ENCODE measurements at regions not wholly inside any gene's neighbourhood (a gene's known extent, or its start where the extent isn't known, plus 50 kb on each side); places are given as distances from the start of the nearest gene placed in this dataset.

GRCh38 chr5:53180538-53180937, 71.0 kb upstream of the MOCS2 start:
- Histone ChIP-seq H3K4me1 (ENCODE audit: insufficient read depth, low read length, poor library complexity, severe bottlenecking) (no peaks in the 10 kb centered on the region), H3K9me3 (ENCODE audit: low read depth, low read length, poor library complexity, severe bottlenecking) (no peaks in the 10 kb centered on the region), H3K4me3 (ENCODE audit: low read depth, low read length, poor library complexity, severe bottlenecking) (no peak overlapping the region), H3K27ac (ENCODE audit: low read depth, low read length, poor library complexity, severe bottlenecking) (no peak overlapping the region), H3K27me3 (replicated peaks; ENCODE audit: insufficient read depth, low read depth, low read length, poor library complexity) (no peaks in the 10 kb centered on the region), H3K36me3 (ENCODE audit: insufficient read depth, low read length, poor library complexity, severe bottlenecking) (no peaks in the 10 kb centered on the region)
- ChIA-PET POLR2A (ENCODE audit: low non-redundant PET) (no interaction called here), CTCF (no interaction called here)
- no TSS peak for BruUV-seq (replicated peaks)
- TF ChIP-seq CTCF (conservative IDR thresholded peaks at IDR 0.05; ENCODE audit: low read depth, low read length), result no peak
- no peak for TF ChIP-seq EZH2 (IDR thresholded peaks at IDR 0.05; ENCODE audit: borderline replicate concordance, low read depth, low read length, poor library complexity, severe bottlenecking)
- intact Hi-C loops (cut with micrococcal nuclease; ENCODE audit: unreplicated experiment), result no loop called here
- no peak for DNase-seq (ENCODE audit: low spot score)

- ChIA-PET CTCF (no interaction called here), POLR2A (ENCODE audit: low non-redundant PET) (no interaction called here)
- DNase-seq (ENCODE audit: low spot score), result no peak
- no TSS peak for BruUV-seq (replicated peaks)
- intact Hi-C loops (cut with micrococcal nuclease; ENCODE audit: unreplicated experiment), result no loop called here
- Histone ChIP-seq H3K27ac (ENCODE audit: low read depth, low read length, poor library complexity, severe bottlenecking) (no peak overlapping the region), H3K36me3 (ENCODE audit: insufficient read depth, low read length, poor library complexity, severe bottlenecking) (no peaks in the 10 kb centered on the region), H3K9me3 (ENCODE audit: low read depth, low read length, poor library complexity, severe bottlenecking) (no peaks in the 10 kb centered on the region), H3K27me3 (replicated peaks; ENCODE audit: insufficient read depth, low read depth, low read length, poor library complexity) (no peaks in the 10 kb centered on the region), H3K4me3 (ENCODE audit: low read depth, low read length, poor library complexity, severe bottlenecking) (no peak overlapping the region), H3K4me1 (ENCODE audit: insufficient read depth, low read length, poor library complexity, severe bottlenecking) (no peaks in the 10 kb centered on the region)
- TF ChIP-seq CTCF (conservative IDR thresholded peaks at IDR 0.05; ENCODE audit: low read depth, low read length), result no peak
- no peak for TF ChIP-seq EZH2 (IDR thresholded peaks at IDR 0.05; ENCODE audit: borderline replicate concordance, low read depth, low read length, poor library complexity, severe bottlenecking)
Observed at GRCh38 chr5:53180991-53181390, 71.4 kb upstream of the MOCS2 start.

- no TSS peak for BruUV-seq (replicated peaks)
Observed at GRCh38 chr5:53183880-53184279, 74.3 kb upstream of the MOCS2 start.

More at GRCh38 chr5:53183880-53184279, 74.3 kb upstream of the MOCS2 start:
- Histone ChIP-seq H3K4me1 (ENCODE audit: insufficient read depth, low read length, poor library complexity, severe bottlenecking) (no peaks in the 10 kb centered on the region), H3K4me3 (ENCODE audit: low read depth, low read length, poor library complexity, severe bottlenecking) (no peak overlapping the region), H3K27ac (ENCODE audit: low read depth, low read length, poor library complexity, severe bottlenecking) (no peak overlapping the region), H3K36me3 (ENCODE audit: insufficient read depth, low read length, poor library complexity, severe bottlenecking) (no peaks in the 10 kb centered on the region), H3K9me3 (ENCODE audit: low read depth, low read length, poor library complexity, severe bottlenecking) (no peaks in the 10 kb centered on the region), H3K27me3 (replicated peaks; ENCODE audit: insufficient read depth, low read depth, low read length, poor library complexity) (no peaks in the 10 kb centered on the region)
- intact Hi-C loops (cut with micrococcal nuclease; ENCODE audit: unreplicated experiment), result no loop called here
- ChIA-PET CTCF (no interaction called here), POLR2A (ENCODE audit: low non-redundant PET) (no interaction called here)
- TF ChIP-seq EZH2 (IDR thresholded peaks at IDR 0.05; ENCODE audit: borderline replicate concordance, low read depth, low read length, poor library complexity, severe bottlenecking) (no peak), CTCF (conservative IDR thresholded peaks at IDR 0.05; ENCODE audit: low read depth, low read length) (no peak)
- no peak for DNase-seq (ENCODE audit: low spot score)
